PC-9 (cell line): ENCODE measurements at regions not wholly inside any gene's neighbourhood (a gene's known extent, or its start where the extent isn't known, plus 50 kb on each side); places are given as distances from the start of the nearest gene placed in this dataset.

Source experiments
- BruUV-seq: library from RNA; stranded (reverse); fragments of 400-500 nt; replicated peaks from 2 replicates; lab custom pipeline; 2021; lab: Mats Ljungman, UMichigan
- CTCF ChIA-PET: fragments of 300-600 bp; sonication (Branson Sonifier 250); formaldehyde crosslinking; loops from one replicate; lab custom pipeline; 2022; ENCODE audit warnings: antibody characterized with exemption; lab: Charles Lee
- POLR2A ChIA-PET: fragments of 300-600 bp; sonication (Branson Sonifier 250); formaldehyde crosslinking; loops from one replicate; lab custom pipeline; 2022; ENCODE audit warnings: antibody characterized with exemption; ENCODE audit not compliant: unreplicated experiment; lab: Charles Lee
- DNase-seq, 2 experiments: peaks; one replicate each; pipeline versions ENCODE4 v3.0.0 to v3.0.0-alpha.2; 2015 to 2022; ENCODE audit warnings: mixed read lengths in 1 of 2
- H2AFZ ChIP-seq: fragments of 200-600 bp; sonication (generic); 2 replicates; pipeline ENCODE4 v1.8.1; 2017; ENCODE audit warnings: antibody characterized with exemption
- H3F3A ChIP-seq: fragments of 200-600 bp; sonication (generic); 2 replicates; pipeline ENCODE4 v1.8.1; 2017; ENCODE audit warnings: antibody characterized with exemption, mild to moderate bottlenecking, low read depth; ENCODE audit not compliant: insufficient read depth
- H3K27ac ChIP-seq: fragments of 200-600 bp; sonication (generic); 2 replicates; pipeline ENCODE4 v1.6.1; 2016; ENCODE audit warnings: mixed run types
- H3K27me3 ChIP-seq: fragments of 200-600 bp; sonication (generic); 2 replicates; pipeline ENCODE4 v1.6.1; 2016; ENCODE audit warnings: low read depth, mixed run types; ENCODE audit not compliant: insufficient read depth
- H3K36me3 ChIP-seq: fragments of 200-600 bp; sonication (generic); 2 replicates; pipeline ENCODE4 v1.6.1; 2016; ENCODE audit warnings: low read depth, mixed run types
- H3K4me1 ChIP-seq: fragments of 200-600 bp; sonication (generic); replicated peaks from 2 replicates; pipeline ENCODE4 v1.6.1; 2016; ENCODE audit warnings: mixed run types; ENCODE audit not compliant: insufficient read depth
- H3K4me2 ChIP-seq: fragments of 200-600 bp; sonication (generic); 2 replicates; pipeline ENCODE4 v1.6.1; 2017; ENCODE audit warnings: mixed run types
- H3K4me3 ChIP-seq: fragments of 200-600 bp; sonication (generic); 2 replicates; pipeline ENCODE4 v1.6.1; 2016; ENCODE audit warnings: mixed run types
- H3K79me2 ChIP-seq: fragments of 200-600 bp; sonication (generic); 2 replicates; pipeline ENCODE4 v1.6.1; 2017; ENCODE audit warnings: low read depth, mixed run types
- H3K9me2 ChIP-seq: fragments of 200-600 bp; sonication (generic); 2 replicates; pipeline ENCODE4 v1.8.1; 2017; ENCODE audit warnings: mild to moderate bottlenecking; ENCODE audit not compliant: insufficient read depth
- H3K9me3 ChIP-seq: fragments of 200-600 bp; sonication (generic); 2 replicates; pipeline ENCODE4 v1.8.1; 2016; ENCODE audit warnings: low read depth; ENCODE audit not compliant: insufficient read depth
- H4K20me1 ChIP-seq: fragments of 200-600 bp; sonication (generic); 2 replicates; pipeline ENCODE4 v1.8.1; 2017; ENCODE audit not compliant: insufficient read depth
- EZH2 ChIP-seq: fragments of 200-600 bp; sonication (generic); IDR thresholded peaks from 2 replicates; pipeline ENCODE4 v1.8.0; 2017; ENCODE audit warnings: antibody characterized with exemption, low read depth
- intact Hi-C: fragments of 100-400 bp; cut with micrococcal nuclease; formaldehyde crosslinking; loops from one replicate; pipeline ENCODE4 v1.10.0; 2022; ENCODE audit not compliant: unreplicated experiment
- TF ChIP-seq, protein P1 (sequence below): fragments of 200-600 bp; sonication (generic); conservative IDR thresholded peaks from 2 replicates; pipeline ENCODE4 v1.6.1; 2017; ENCODE audit warnings: mixed run types, antibody characterized with exemption, mild to moderate bottlenecking, moderate library complexity

DNA sequence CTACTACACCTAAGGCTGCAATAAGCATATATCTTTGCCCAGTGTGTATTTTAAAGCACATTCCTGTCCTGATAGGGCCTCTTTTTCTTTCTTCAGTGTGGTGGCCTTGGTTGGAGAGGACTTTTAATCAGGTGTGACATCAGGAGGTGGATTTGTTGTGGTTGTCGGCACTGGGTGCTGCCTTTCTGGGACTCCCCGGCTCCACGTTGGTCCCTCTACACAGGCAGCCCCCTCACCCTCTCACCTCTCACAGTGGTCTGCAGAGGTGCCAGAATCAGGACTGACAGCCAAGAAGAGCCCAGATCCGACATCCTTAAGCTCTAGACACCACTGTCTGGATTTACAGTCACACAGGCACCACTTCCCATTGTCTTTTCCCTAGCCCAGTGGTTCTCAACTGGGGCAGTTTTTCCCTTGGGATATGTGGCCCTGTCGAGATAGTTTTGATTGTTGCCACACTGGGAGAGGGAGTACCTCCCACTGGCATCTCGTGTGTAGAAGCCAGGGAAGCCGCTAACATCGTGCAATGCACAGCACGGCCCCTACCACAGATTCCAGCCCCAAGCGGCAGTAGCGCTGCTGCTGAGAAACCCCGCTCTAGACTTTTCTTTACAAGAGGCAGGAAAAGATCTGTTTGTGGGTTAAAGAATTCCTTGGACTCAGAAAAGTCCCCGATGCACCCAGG is 314.1 kb downstream of the QKI start:
- Histone ChIP-seq H3K9me2 (no peaks in the 10 kb centered on the region), H3K27me3 (peaks cover 100% of the 10 kb centered on the region), H3K9me3 (no peaks in the 10 kb centered on the region), H3K79me2 (no peaks in the 10 kb centered on the region), H2AFZ (no peak overlapping the region), H3K4me2 (no peak overlapping the region), H3K27ac (no peak overlapping the region), H4K20me1 (no peaks in the 10 kb centered on the region), H3K4me1 (no peaks in the 10 kb centered on the region), H3K4me3 (no peak overlapping the region), H3F3A (no peaks in the 10 kb centered on the region), H3K36me3 (no peaks in the 10 kb centered on the region)
- BruUV-seq, result no TSS peak
- POLR2A ChIA-PET, result no interaction called here
- TF ChIP-seq EZH2, result no peak
- TF ChIP-seq, protein P1, sequence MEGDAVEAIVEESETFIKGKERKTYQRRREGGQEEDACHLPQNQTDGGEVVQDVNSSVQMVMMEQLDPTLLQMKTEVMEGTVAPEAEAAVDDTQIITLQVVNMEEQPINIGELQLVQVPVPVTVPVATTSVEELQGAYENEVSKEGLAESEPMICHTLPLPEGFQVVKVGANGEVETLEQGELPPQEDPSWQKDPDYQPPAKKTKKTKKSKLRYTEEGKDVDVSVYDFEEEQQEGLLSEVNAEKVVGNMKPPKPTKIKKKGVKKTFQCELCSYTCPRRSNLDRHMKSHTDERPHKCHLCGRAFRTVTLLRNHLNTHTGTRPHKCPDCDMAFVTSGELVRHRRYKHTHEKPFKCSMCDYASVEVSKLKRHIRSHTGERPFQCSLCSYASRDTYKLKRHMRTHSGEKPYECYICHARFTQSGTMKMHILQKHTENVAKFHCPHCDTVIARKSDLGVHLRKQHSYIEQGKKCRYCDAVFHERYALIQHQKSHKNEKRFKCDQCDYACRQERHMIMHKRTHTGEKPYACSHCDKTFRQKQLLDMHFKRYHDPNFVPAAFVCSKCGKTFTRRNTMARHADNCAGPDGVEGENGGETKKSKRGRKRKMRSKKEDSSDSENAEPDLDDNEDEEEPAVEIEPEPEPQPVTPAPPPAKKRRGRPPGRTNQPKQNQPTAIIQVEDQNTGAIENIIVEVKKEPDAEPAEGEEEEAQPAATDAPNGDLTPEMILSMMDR, result no peak
- intact Hi-C loops, result no loop called here
- CTCF ChIA-PET, result no interaction called here
- no peak for DNase-seq

DNA sequence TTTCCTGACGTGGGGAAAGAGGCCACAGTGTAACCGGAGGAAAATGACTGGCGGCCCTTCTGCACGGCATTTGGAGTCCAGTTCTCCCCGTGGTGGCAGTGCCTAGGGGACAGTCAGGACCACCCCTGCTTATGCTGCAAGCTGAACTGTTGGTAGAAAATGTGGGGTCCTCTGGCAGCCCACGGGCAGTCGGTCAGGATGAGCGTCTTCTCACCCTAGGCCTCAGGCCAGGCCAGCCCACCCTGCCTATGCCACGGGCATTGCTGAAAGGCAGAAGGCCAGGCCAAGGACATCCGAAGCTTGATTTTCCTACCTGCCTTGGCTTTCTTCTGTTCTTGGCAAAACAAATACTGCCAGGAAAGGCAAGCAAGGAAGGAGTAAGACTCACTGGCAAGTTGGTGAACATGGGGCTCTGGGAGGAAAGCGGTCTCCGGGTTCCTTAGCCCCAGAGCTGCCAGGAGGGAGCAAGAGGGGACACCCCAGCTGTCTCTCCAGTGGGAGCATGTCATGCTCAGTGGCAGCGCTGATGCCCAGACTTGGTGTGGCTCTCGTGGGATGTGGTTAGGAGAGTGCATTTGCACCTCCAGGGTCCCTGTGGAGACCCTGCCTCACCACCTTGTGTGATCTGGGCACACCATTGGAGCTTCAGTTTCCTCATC is 311.6 kb downstream of the QKI start:
- Histone ChIP-seq H3K9me3 (no peaks in the 10 kb centered on the region), H3F3A (no peaks in the 10 kb centered on the region), H4K20me1 (no peaks in the 10 kb centered on the region), H2AFZ (no peak overlapping the region), H3K79me2 (no peaks in the 10 kb centered on the region), H3K4me3 (no peak overlapping the region), H3K27ac (no peak overlapping the region), H3K36me3 (no peaks in the 10 kb centered on the region), H3K4me2 (no peak overlapping the region), H3K4me1 (no peaks in the 10 kb centered on the region), H3K9me2 (no peaks in the 10 kb centered on the region), H3K27me3 (peaks cover 100% of the 10 kb centered on the region)
- DNase-seq, result no peak
- intact Hi-C loops, result no loop called here
- no peak for TF ChIP-seq EZH2
- TF ChIP-seq, protein P1, result no peak
- ChIA-PET POLR2A (interaction anchor here (0.6 kb wide), 1 partner anchor 946 kb away, joined by 5 read pairs; no protein-coding TSS in a partner anchor), CTCF (interaction anchor here (0.5 kb wide), 1 partner anchor 1220 kb away, joined by 13 read pairs; no protein-coding TSS in a partner anchor)
- BruUV-seq, result no TSS peak

GRCh38 chr6:163725008-163725941 is 310.8 kb downstream of the QKI start:
- intact Hi-C loops, result no loop called here
- TF ChIP-seq, protein P1, result no peak
- TF ChIP-seq EZH2, result no peak
- POLR2A ChIA-PET, result no interaction called here

More at GRCh38 chr6:163725008-163725941, 310.8 kb downstream of the QKI start:
- no peaks in the 10 kb centered on the region for H3K79me2 ChIP-seq
- no peak overlapping the region for H3K27ac ChIP-seq
- no peaks in the 10 kb centered on the region; the same call in 1 of the 2 replicates for H4K20me1 ChIP-seq
- no peak for DNase-seq
- H3K4me1 ChIP-seq, result no peaks in the 10 kb centered on the region
- no peaks in the 10 kb centered on the region for H3K9me2 ChIP-seq
- no peaks in the 10 kb centered on the region for H3F3A ChIP-seq
- no TSS peak for BruUV-seq
- no peak overlapping the region for H3K4me2 ChIP-seq
- peaks cover 100% of the 10 kb centered on the region for H3K27me3 ChIP-seq
- H3K4me3 ChIP-seq, result no peak overlapping the region
- no peaks in the 10 kb centered on the region for H3K9me3 ChIP-seq
- no peak overlapping the region for H2AFZ ChIP-seq
- no peaks in the 10 kb centered on the region for H3K36me3 ChIP-seq
- CTCF ChIA-PET, result no interaction called here
